Right renal pelvis (tissue), 4 donors: ENCODE measurements at regions not wholly inside any gene's neighbourhood (a gene's known extent, or its start where the extent isn't known, plus 50 kb on each side); places are given as distances from the start of the nearest gene placed in this dataset.
"Not testable (repeated sequence)": the region's sequence is repeated elsewhere in the genome, so short reads cannot be mapped to it uniquely, and the experiment has no call there.

Source experiments
- DNase-seq, 4 donors: peaks; one replicate each; pipeline ENCODE4 v3.0.0-alpha.2; 2013; ENCODE audit warnings: low read depth in 4 of 4, low spot score in 3 of 4, missing footprints in 1 of 4

DNA sequence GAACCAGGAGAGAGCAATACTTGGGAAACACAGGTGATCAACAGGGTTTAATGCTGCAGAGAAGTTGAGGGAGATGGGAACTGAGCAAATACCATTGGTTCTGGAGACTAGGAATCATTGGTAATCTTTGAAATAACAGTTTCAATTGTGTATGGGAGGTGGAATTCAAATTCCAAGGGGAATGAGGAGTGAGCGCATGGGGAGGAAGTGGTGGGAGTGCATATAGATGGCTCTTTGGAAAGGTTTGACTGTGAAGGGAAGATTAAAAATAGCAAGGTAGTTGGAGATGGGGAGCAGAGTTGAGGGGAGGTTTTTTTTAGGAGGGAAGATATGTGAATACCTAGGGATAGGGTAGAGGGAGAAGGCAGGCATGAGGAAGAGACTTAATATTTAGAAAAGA lies 51.1 kb upstream of the ROPN1 start:
- no peak for DNase-seq

DNA sequence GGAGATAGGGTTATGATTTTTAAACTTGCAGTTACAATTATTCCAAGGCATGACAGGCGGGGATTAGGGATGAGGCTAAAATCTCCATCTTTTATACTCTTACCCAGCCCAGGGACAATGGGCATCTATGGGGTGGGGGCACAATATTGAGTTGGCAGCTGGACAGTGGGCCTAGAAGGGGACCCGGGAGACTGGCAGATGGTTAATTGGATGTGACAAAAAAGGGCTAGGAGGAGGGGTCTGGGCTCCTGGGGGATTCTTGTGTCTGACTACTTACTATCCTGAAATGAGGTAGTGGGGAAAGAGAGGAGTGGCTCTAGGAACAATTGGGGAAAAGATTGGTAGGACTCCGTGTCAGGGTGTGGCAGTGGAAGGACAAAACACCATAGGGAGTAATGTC lies 53.0 kb upstream of the ROPN1 start:
- no peak for DNase-seq

DNA sequence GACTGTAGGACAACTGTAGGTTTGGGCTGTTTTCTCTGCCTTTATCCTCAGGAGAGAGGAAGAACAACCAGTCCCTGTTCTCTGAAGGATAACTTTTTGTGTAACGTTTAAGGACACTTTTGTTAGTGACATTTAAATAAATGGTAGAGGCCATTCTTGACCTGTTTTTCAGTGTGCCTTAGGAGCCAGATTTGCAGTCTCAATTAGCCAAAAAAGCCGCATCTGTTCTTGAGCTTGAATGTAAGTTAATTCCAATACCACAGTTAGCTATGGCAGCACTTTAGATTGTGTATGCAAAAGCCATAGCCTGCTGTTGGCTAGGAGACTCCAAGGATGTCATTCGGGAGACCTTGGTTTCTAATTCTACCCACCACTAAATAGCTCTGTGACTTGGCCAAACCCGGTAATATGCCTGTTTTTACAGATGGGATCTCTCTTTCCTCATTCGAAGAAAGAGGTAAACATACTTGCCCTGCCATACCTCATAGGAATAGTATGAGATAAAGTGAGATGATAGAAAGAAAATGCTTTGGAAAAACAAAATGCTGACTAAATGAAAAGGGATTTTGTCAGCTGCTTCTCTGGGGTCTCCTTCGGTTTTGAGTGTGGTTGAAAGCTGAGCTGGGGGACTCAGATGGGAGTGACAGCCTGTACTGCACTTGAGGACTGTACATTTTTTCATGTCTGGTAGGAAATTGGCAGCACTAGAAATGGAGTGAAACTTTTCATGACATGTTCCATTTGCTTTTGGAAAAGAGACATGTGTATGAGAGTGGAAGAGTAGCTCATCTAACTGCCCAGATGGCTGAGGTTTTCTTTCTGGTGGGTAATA lies 57.3 kb upstream of the ROPN1 start:
- DNase-seq: no peak

DNA sequence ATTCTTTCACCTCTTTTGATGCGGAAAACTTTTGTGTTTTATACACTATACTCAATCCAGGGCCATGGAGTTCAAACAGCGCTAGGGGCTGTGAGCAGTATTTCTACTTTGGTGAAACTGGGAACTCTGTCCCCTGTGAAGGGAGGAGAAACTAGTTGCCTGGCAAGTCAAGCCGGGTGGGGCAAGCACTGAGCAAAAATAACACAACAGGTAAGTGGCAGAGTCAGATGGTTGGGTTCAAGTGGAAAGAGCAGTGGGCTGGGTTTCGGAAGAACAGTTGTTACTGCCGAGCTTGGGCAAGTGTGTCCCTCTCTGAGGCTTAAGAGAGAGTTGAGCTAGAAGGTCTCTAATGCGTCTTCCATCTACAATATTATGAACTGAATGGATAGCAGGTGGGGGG lies 59.7 kb upstream of the ROPN1 start:
- no peak for DNase-seq

DNA sequence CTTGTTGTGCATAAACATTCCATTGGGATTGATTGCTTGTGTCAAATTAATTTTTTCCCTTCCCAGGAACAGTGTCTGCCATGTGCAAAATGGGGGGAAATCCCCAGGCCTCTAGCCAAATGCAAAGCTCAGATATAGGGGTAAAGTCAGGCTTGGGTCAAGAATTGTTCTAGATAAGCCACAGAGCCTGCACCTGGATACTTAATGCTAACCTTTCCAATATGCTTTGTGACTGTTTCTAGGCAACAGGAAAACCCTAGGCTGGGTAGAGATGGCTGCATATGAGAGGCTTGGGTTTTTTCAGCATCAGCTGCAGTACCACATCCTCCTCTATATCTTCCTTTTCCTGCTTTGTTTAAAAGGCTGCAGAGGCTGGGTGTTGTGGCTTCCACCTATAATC lies 61.9 kb upstream of the ROPN1 start:
- no peak for DNase-seq

DNA sequence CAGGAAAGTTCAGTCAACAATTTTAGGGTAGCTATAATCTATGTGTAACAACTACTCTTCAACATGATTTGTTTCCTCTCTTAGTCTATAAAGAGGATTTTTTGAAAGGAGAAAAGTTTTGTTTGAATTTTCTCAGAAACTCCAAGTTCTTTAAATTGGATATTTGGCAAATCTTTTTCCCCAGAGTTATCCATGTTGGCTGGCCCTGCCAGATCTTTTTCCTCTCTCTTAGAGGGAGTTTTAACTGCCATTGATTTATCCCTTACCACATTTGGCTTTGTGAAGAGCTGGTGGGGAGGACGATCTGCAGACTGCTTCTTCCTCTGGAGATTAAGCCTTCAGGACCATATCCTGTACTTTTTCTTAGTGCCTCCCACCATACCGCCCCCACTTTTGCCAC lies 64.9 kb upstream of the ROPN1 start:
- DNase-seq: no peak

DNA sequence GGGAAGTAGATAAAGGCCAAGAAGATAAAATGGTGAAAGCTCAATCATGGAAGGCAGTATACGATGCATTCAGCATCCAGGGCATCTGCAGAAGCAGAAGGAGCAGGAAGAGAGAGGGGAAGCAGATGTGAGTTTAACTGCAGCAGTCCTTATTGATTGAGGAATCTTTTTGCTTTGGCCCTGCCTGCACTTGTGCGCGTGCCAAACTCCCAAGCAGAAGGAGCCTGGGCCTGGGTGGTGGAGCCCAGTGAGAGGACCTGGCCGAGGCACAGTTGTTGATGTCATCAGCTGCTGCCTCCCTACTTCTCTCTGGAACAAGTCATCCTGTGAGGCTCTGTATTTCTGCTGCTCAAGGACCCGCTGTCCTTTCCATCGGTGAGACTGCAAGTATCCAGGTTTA lies 65.5 kb upstream of the ROPN1 start:
- DNase-seq: no peak

DNA sequence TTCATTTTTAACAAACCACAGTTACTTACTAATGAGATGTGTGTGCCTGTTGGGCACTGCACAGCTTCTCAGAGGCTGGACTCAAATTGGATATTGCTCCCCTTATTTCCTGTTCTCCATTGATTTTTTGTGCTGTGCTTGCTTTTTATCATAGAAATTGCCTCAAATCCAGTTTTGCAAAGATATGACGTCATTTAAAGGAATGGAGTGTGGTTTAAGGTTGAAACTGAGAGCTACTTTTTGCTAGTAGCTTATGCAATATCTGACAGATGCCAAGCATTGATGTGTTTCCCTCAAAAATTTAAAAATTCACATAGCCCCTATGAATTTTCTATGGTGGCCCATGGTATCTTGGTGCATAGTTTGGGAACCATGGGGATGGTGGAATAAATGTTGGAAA lies 67.7 kb upstream of the ROPN1 start:
- DNase-seq: no peak

DNA sequence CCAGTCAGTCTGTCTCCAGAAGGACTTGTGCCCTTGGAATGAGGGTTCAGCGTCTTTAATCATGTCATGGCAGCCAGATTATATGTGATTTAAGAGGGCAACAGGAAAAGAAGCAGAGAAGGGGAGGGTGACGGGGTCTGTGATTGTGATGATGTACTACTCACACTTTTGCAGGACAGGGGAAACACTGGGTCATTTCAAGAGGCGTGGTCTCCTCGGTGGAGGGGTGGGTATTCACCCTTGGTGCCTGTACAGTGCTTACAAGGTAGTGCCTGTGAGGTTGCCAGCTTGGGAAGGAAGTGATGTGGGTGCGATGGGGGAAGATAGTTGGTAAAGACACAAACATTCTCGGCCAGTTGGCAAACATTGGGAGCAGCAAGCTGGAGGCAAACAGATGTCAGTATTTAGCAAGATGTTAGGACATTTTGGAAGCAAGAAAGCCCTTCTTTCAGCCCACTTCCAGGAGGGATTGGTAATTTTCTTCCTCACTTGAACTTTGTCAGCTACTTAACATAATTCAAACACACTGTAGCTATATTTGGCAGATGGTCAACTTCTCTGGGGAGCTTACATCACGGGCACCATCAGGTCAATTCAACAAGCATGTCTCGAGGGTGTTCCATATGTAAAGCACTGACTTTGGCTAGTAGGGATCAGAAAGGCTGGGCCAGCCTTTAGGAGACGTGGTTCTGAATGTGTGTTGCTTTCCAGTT lies 71.4 kb upstream of the ROPN1 start:
- DNase-seq: no peak

DNA sequence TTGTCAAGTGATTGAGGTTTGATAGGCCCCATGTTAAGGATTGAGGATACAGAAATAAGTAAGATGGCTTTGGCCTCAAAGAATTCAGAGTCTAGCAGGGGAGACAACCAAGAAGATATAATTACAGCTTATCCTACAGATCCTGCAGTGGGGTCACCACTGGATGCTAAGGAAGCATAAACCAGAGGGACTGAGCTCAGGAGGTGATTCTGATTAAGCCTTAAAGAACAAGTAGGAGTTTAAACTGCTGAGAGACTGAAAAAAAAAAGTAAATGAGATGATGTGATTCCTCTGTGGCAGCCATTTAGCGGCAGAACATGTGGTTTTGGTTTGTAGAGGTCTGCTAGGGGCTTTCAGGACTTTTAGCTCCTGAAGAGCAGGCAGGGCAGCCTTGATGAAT lies 72.1 kb upstream of the ROPN1 start:
- no peak for DNase-seq

DNA sequence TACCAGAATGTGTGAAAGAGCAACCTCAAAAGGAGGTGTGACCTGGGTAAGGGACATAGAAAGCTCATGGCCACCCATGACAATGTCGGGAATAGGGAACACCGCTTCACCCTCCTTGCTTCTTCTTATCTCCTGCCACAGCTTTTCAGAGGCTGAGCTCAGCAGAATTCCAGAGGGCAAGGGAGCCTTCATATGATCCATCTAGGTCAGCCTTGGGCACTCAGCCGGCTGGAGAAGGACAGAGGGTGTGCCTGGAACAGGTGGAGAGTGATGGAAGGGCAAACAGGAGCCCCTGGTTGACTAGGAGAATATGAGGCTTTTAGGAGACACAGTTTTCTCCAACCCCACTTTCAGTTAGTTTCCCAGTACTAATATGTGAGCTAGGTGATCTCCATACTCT lies 74.6 kb upstream of the ROPN1 start:
- not testable (repeated sequence) for DNase-seq

DNA sequence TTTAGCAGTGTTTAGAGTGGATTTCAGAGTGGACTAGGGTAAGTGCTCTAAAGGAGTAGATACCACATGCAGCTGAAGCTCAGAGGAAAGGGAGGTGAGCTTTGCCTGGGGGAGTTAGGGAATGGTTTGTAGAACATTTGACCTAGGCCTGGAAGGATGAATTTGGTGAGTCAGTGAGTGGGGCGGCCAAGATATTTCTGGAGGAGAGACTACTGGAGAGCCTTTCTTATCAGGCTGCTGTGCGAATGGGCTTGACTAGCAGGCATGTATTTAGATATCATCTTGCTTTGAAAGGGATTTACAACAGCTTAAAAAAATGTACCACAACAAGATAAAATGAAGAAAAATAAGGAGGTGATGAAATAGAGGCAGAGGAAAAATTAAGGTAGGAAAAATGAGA lies 77.8 kb upstream of the ROPN1 start:
- not testable (repeated sequence) for DNase-seq

DNA sequence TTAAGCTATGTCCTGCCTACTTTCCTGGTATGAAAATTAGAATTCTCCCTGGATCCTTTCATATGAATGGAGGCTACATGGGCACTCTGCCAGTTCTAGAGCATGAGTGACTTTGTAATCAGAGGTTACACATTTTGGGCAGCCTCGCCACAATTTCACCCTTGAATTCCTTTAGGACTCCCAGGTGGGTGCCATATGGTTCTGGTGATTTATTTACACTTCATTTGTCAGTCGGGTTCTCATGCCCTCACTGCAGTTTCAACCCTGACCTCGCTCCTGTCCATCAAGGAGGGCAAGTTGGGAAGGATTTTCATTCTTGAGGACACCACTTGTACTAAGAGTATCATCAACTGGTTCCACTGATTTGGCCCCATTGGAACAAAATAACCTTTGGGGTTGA lies 83.2 kb upstream of the ROPN1 start:
- not testable (repeated sequence) for DNase-seq

DNA sequence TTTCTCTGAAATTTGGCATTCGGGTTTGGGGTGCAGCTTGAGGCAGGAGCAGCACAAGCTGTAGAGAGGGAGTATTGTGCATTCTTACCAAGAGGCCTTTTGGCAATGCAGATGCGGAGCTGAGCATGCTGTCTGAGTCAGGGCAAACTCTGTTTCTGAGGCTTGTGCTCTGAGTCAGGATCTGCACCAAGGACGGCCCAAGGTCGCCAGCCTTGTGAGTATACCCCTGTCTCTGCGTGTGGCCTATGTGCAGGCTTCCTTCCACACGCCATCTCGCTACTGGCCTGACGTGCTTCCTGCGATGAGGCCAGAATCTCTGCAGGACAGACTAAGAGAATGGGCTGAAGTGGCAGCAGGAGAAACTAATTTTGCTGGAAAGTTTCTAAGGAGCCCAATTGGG lies 83.8 kb upstream of the ROPN1 start:
- DNase-seq: no peak

DNA sequence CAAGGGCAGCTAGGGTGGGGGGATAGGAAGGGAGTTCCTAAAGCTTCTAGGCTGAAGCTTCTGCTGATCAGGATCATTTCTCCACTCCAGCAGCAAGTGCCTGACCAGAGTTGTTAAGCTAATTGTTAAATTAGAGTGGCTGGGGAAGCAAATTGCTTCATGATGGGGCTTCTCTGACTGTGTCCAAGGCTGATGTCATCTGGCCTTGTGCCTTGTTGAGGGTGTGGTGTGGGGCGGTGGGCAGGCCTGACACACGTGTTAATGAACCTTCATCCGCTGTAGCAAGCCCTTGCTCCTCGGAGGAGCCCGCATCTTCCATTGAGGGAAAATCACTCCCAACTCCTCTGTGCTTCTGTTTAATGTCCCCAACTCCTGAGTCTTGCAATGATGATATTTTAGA lies 84.3 kb upstream of the ROPN1 start:
- DNase-seq: no peak

DNA sequence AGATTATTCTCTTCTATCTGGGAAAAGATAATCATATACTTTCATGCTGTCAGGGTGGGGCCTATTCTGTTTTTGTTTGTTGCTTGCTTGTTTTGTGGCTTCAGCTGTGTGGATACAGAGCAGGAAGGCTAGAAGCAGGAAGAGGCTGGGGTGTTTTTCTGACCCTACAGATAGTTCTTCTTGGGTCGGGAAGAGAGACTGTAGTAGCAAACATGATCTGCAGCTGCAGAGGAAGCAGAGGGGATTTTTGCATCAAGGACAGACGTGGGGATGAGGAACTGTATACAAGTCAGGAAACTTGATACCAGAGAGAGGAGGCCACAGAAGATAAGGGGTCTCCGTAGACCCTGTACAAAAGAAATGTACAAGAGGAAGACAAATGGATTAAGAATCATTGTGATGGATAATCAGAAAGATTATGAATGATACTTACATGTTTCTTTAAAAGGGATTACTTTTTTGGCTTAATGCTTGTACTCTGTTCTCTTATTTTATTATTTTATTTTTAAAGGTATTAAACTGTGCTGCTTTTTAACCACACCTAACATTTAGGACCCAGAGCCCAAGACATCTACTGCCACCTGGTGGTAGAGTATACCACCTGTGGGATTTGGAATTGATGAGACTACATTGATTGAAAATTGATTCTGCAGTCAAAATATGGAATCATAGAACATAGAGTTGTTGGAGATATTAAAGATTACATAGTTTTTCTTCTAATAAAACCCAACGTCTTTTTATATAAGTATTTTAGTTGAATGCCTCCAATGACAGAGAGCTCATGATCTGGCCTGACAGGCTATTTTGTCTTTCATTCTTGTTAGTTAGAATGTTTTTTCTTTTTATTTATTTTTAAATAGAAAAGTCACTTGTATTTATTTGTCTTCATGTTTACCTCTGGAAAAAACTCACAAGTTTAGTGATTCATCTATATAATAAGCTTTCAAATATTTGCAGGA lies 87.3 kb upstream of the ROPN1 start:
- peak in 2 of 4 donors; percentile 26 to 36 for DNase-seq

DNA sequence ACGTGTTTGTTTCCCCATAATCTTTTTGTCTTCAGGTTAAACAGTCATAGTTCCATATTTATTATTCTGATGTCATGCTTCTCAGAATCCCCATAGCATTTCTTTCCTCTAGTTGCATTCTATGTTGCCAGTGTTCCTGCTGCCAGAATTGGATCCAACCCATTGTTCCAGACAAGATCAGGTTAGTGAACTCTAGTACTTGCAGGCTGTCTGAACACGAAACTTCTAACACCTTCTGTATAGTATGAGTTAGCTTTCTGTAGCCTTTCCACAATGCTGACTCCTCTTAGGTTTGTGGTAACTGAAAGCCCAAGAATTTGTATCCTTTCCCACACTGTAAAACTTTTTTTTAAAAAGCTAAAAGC lies 88.0 kb upstream of the ROPN1 start:
- no peak for DNase-seq

DNA sequence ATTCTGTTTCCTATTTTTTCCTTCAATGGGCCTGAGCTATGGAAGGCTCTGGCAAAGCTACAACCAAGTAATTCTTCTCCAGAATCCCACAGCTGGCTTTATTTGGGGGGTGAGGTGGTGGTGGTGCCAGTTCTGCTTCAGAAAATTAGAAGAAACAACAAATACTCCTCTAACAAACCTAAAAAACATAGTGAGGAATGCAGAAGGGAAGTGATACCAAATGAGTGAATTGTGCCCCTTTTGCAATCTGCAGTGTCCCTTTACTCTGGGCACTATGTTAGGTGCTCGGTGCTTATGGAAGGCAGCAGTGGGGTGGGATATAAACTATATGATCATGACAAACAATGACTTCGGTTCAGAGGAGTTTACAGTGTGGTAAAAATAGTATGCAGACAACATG lies 90.4 kb upstream of the ROPN1 start:
- no peak for DNase-seq

DNA sequence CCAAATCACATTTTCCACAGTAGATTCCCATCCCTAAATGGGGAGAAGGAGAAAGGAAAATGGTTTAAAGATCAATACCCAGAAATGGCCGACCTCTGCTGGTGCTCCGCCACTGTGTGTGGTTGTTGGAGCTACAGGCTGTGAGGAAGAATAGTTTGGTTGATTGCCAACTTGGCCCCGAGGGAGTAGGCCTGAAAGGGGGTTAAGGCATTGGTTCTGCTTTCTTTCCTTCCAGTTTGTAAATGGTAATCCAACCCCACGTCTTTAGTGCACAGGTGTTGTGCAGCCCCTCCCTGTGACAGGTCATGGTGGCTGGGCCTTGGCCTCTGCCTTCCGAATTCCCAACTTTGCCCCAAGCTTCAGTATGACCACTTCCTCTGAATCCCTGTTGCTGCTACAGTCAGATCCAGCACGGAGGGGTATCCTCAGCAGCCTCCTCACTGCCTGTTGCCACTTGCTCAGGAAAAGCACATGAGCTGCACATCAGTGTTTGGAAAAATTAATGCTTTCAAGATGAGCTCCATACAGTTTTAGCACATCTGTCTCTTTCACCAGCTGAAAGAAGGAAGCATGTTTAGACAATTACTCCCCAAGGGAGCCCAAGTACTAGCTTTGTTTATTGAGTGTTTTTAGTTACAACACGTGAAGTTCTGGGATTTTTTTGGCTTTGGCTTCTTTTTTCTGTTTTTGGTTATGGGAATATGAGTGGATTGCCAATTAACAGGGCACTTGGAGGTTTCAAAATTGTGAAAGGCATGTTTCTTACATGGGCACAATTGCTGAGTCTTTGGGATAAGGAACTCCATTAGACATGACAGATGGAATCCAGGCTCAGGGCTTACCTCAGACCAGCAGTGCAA lies 92.3 kb upstream of the ROPN1 start:
- no peak for DNase-seq

DNA sequence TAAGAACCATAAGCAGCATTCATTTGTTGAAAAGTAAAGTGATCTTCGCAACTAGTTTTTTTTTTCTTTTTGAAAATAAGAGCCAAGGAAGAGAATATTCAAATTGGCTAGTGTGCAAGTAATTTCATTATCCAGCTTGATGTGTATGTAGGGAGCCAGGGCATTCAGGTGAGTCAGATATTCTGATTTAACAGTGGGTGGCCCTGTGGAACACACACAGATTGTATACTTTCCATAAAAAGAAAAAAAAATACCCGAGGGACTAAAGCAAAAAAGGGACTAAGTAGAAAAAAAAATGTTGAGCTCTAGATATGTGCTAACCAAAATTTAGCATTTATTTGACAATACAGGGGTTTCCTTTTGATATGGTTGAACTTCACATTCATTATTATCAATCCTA lies 96.9 kb upstream of the ROPN1 start:
- DNase-seq: no peak
